SK-N-SH treated with all-trans-retinoic acid at 6 μM for 48 hours (cell line): ENCODE measurements at regions not wholly inside any gene's neighbourhood (a gene's known extent, or its start where the extent isn't known, plus 50 kb on each side); places are given as distances from the start of the nearest gene placed in this dataset.

Experiments used
- PATZ1 ChIP-seq: fragments of 250-450 bp; sonication (Bioruptor Pico); IDR thresholded peaks from 2 replicates; pipeline ENCODE4 v1.8.0; 2020; ENCODE audit warnings: mild to moderate bottlenecking, moderate library complexity, borderline replicate concordance
- RARB ChIP-seq: fragments of 250-450 bp; sonication (Bioruptor Pico); IDR thresholded peaks from 2 replicates; pipeline ENCODE4 v1.8.0; 2021; ENCODE audit warnings: mild to moderate bottlenecking, moderate library complexity

GRCh38 chr9:102405218-102405867, 589.8 kb upstream of the CYLC2 start:
- TF ChIP-seq RARB (no peak), PATZ1 (CRISPR knock-in tag) (no peak)
